Adrenal gland (tissue), 5 donors: ENCODE measurements at regions not wholly inside any gene's neighbourhood (a gene's known extent, or its start where the extent isn't known, plus 50 kb on each side); places are given as distances from the start of the nearest gene placed in this dataset.

ENCODE experiments used
- POLR2A ChIP-seq, 2 donors: fragments of 450-650 bp; IDR thresholded peaks; one replicate each; pipeline ENCODE4 v1.6.1; 2017; ENCODE audit warnings: antibody characterized with exemption in 2 of 2, mild to moderate bottlenecking in 2 of 2, moderate library complexity in 1 of 2
- TF ChIP-seq, protein P1 (sequence below), 6 experiments: fragments of 450-650 bp in 4 of 6; fragments of 200-600 bp in 2 of 6; sonication (generic) in 1 of 6; IDR thresholded peaks; 1 replicate in 5 of 6; 2 replicates in 1 of 6; pipeline versions ENCODE4 v1.5.1 to v1.8.0; 2016 to 2021; ENCODE audit warnings: antibody characterized with exemption in 6 of 6, mild to moderate bottlenecking in 2 of 6, moderate library complexity in 1 of 6
- donor health status: DM: no; HTN: no; CAD: no.

DNA sequence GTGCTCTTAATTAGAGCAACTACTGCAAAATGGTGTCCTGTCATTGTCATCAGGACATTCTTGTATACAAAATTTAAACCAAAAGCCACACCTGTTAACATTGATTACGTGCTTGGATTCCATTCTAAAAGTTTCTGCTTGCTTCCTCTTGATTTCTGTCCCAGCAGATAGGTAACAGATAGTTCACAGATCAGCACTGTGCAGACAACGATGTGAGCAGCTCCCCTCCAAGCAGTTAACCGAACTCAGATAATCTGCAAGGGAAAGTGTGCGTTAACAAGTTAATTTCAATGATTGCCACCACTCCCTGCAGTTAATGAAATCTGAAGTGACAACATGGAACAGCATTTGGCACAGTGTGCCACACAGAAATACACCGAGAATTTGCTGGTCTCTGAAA, 54.4 kb upstream of the RELL1 start:
- no peak for TF ChIP-seq POLR2A (IDR thresholded peaks at IDR 0.05)
- TF ChIP-seq, protein P1, sequence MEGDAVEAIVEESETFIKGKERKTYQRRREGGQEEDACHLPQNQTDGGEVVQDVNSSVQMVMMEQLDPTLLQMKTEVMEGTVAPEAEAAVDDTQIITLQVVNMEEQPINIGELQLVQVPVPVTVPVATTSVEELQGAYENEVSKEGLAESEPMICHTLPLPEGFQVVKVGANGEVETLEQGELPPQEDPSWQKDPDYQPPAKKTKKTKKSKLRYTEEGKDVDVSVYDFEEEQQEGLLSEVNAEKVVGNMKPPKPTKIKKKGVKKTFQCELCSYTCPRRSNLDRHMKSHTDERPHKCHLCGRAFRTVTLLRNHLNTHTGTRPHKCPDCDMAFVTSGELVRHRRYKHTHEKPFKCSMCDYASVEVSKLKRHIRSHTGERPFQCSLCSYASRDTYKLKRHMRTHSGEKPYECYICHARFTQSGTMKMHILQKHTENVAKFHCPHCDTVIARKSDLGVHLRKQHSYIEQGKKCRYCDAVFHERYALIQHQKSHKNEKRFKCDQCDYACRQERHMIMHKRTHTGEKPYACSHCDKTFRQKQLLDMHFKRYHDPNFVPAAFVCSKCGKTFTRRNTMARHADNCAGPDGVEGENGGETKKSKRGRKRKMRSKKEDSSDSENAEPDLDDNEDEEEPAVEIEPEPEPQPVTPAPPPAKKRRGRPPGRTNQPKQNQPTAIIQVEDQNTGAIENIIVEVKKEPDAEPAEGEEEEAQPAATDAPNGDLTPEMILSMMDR (IDR thresholded peaks at IDR 0.05): no peak
